ENCODE measurements at regions not wholly inside any gene's neighbourhood (a gene's known extent, or its start where the extent isn't known, plus 50 kb on each side); places are given as distances from the start of the nearest gene placed in this dataset.

DNA sequence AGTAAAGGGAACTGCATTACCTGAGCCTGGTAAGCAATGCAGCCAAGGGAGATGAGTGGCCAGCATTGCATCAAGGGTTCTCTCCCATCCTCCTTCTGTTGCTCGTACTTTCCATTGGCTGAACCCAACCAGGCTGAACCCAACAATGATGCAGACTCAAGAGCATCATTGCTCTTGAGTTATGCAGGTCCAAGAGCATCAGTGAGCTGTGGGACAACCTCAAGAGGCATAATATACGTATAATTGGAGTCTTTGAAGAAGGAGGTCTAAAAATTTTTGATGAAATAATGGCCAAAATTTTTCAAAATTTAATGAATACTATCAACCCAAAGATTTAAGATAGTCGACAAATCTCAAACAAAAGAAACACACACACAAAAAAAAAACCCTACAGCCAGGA is 213.0 kb downstream of the RNF152 start:
- TF ChIP-seq POLR2A (IDR thresholded peaks at IDR 0.05): no peak
- TF ChIP-seq, protein P1, sequence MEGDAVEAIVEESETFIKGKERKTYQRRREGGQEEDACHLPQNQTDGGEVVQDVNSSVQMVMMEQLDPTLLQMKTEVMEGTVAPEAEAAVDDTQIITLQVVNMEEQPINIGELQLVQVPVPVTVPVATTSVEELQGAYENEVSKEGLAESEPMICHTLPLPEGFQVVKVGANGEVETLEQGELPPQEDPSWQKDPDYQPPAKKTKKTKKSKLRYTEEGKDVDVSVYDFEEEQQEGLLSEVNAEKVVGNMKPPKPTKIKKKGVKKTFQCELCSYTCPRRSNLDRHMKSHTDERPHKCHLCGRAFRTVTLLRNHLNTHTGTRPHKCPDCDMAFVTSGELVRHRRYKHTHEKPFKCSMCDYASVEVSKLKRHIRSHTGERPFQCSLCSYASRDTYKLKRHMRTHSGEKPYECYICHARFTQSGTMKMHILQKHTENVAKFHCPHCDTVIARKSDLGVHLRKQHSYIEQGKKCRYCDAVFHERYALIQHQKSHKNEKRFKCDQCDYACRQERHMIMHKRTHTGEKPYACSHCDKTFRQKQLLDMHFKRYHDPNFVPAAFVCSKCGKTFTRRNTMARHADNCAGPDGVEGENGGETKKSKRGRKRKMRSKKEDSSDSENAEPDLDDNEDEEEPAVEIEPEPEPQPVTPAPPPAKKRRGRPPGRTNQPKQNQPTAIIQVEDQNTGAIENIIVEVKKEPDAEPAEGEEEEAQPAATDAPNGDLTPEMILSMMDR (IDR thresholded peaks at IDR 0.05): no peak
